G401.6 (cell line): ENCODE measurements at regions not wholly inside any gene's neighbourhood (a gene's known extent, or its start where the extent isn't known, plus 50 kb on each side); places are given as distances from the start of the nearest gene placed in this dataset.
A peak's percentile ranks its signal among the peaks of the same experiment; 100 is the strongest.

Experiments used
- FAIRE-seq: peaks from 2 replicates; lab custom pipeline; 2012; peaks lifted over from hg19 to GRCh38; lab: Jason Lieb, UNC

GRCh38 chr12:125193376-125194152 is 128.3 kb downstream of the AACS start:
- no peak for FAIRE-seq

- FAIRE-seq: no peak
Observed at GRCh38 chr12:125194163-125194773, 129.0 kb downstream of the AACS start.

- FAIRE-seq: no peak
Observed at GRCh38 chr12:125194987-125195386, 129.8 kb downstream of the AACS start.

GRCh38 chr12:125197326-125197725 is 132.1 kb downstream of the AACS start:
- FAIRE-seq: no peak

GRCh38 chr12:125198652-125199051 is 133.4 kb downstream of the AACS start:
- no peak for FAIRE-seq

GRCh38 chr12:125201090-125201489 is 135.9 kb downstream of the AACS start:
- no peak for FAIRE-seq

- FAIRE-seq: no peak
Observed at GRCh38 chr12:125201940-125202339, 136.7 kb downstream of the AACS start.

- no peak for FAIRE-seq
Observed at GRCh38 chr12:125202421-125202820, 137.2 kb downstream of the AACS start.

GRCh38 chr12:125203145-125203765 is 138.0 kb downstream of the AACS start:
- FAIRE-seq: peak; percentile 56

- FAIRE-seq: no peak
Observed at GRCh38 chr12:125205386-125205785, 140.2 kb downstream of the AACS start.

GRCh38 chr12:125206711-125207110 is 141.5 kb downstream of the AACS start:
- no peak for FAIRE-seq

GRCh38 chr12:125208334-125208733 is 143.1 kb downstream of the AACS start:
- no peak for FAIRE-seq

- FAIRE-seq: no peak
Observed at GRCh38 chr12:125208942-125209341, 143.7 kb downstream of the AACS start.

- FAIRE-seq: no peak
Observed at GRCh38 chr12:125210104-125210755, 145.0 kb downstream of the AACS start.

- no peak for FAIRE-seq
Observed at GRCh38 chr12:125211464-125211863, 146.2 kb downstream of the AACS start.

- no peak for FAIRE-seq
Observed at GRCh38 chr12:125214289-125214688, 149.1 kb downstream of the AACS start.

- no peak for FAIRE-seq
Observed at GRCh38 chr12:125216756-125217155, 151.5 kb downstream of the AACS start.

- FAIRE-seq: no peak
Observed at GRCh38 chr12:125217308-125217707, 152.1 kb downstream of the AACS start.

- no peak for FAIRE-seq
Observed at GRCh38 chr12:125218952-125219351, 153.7 kb downstream of the AACS start.

- FAIRE-seq: no peak
Observed at GRCh38 chr12:125220404-125221273, 155.4 kb downstream of the AACS start.

GRCh38 chr12:125221602-125222001 is 156.4 kb downstream of the AACS start:
- FAIRE-seq: no peak

- no peak for FAIRE-seq
Observed at GRCh38 chr12:125222876-125223275, 157.6 kb downstream of the AACS start.
